Upper lobe of left lung (tissue), 6 donors: ENCODE measurements at regions not wholly inside any gene's neighbourhood (a gene's known extent, or its start where the extent isn't known, plus 50 kb on each side); places are given as distances from the start of the nearest gene placed in this dataset.

Source experiments
- ATAC-seq, 2 donors: fragments of 200-7000 bp; cut with Tn5 transposase; one replicate each; pipeline ENCODE4 v1.9.1; 2022; ENCODE audit warnings: mild to moderate bottlenecking in 2 of 2, moderate library complexity in 2 of 2; ENCODE audit not compliant: low FRiP score in 2 of 2
- DNase-seq, 2 donors: peaks; one replicate each; pipeline ENCODE4 v3.0.0-alpha.2; 2019 to 2020
- H3K27ac ChIP-seq, 4 donors: fragments of 200-600 bp; sonication (generic); one replicate each; pipeline ENCODE4 v1.5.1; 2016 to 2019
- H3K27me3 ChIP-seq, 4 donors: fragments of 200-600 bp; sonication (generic); one replicate each; pipeline ENCODE4 v1.5.1; 2017 to 2019
- H3K36me3 ChIP-seq, 4 donors: fragments of 200-600 bp; sonication (generic); one replicate each; pipeline ENCODE4 v1.5.1; 2016 to 2019
- H3K4me1 ChIP-seq, 4 donors: fragments of 200-600 bp; sonication (generic); one replicate each; pipeline ENCODE4 v1.5.1; 2018 to 2019
- H3K4me3 ChIP-seq, 4 donors: fragments of 200-600 bp; sonication (generic); one replicate each; pipeline ENCODE4 v1.5.1; 2017 to 2019; ENCODE audit warnings: mild to moderate bottlenecking in 2 of 4, moderate library complexity in 1 of 4
- H3K9me3 ChIP-seq, 4 donors: fragments of 200-600 bp; sonication (generic); one replicate each; pipeline ENCODE4 v1.5.1; 2018 to 2019
- CTCF ChIP-seq, 6 experiments: fragments of 450-650 bp in 4 of 6; fragments of 200-600 bp in 2 of 6; sonication (generic) in 2 of 6; IDR thresholded peaks; one replicate each; pipeline ENCODE4 v1.5.1; 2016 to 2019; ENCODE audit warnings: antibody characterized with exemption in 6 of 6
- EP300 ChIP-seq, 4 donors: sonication (generic); formaldehyde crosslinking; IDR thresholded peaks; one replicate each; pipeline ENCODE4 v1.5.1; 2017; ENCODE audit warnings: antibody characterized with exemption in 4 of 4, control low read depth in 2 of 4
- POLR2A ChIP-seq, 4 donors: fragments of 450-650 bp; IDR thresholded peaks; one replicate each; pipeline ENCODE4 v1.5.1; 2016 to 2017; ENCODE audit warnings: antibody characterized with exemption in 4 of 4, mild to moderate bottlenecking in 2 of 4
- POLR2AphosphoS5 ChIP-seq, 2 donors: sonication (generic); formaldehyde crosslinking; IDR thresholded peaks; one replicate each; pipeline ENCODE4 v1.5.1; 2017; ENCODE audit warnings: antibody characterized with exemption in 2 of 2
- WGBS, 2 donors: methylation state at CpG; one replicate each; pipeline ENCODE4 v1.1.5; 2017 to 2018; 5-methylcytosine and 5-hydroxymethylcytosine counted together
- donor health status: DM: no; HTN: no; CAD: no; lungs with moderate emphysema.
- donor health status: DM: no; HTN: yes; CAD: no; lungs with severe emphysema.

- Histone ChIP-seq H3K36me3 (no peaks in the 10 kb centered on the region), H3K4me3 (no peak overlapping the region), H3K27me3 (no peaks in the 10 kb centered on the region), H3K4me1 (no peaks in the 10 kb centered on the region), H3K27ac (no peak overlapping the region), H3K9me3 (no peaks in the 10 kb centered on the region)
- 65 to 78% methylated on average over 6 of the region's 6 CpGs for WGBS, 2 donors
- DNase-seq (no peak), ATAC-seq (no peak)
- no peak for TF ChIP-seq POLR2AphosphoS5 (IDR thresholded peaks at IDR 0.05)
- no peak for TF ChIP-seq POLR2A (IDR thresholded peaks at IDR 0.05)
- TF ChIP-seq CTCF (IDR thresholded peaks at IDR 0.05), result no peak
- no peak for TF ChIP-seq EP300 (IDR thresholded peaks at IDR 0.05)
These were observed 652.6 kb downstream of the BCL11A start for GRCh38 chr2:59900728-59901452.

- no peaks in the 10 kb centered on the region for H3K9me3 ChIP-seq
- H3K4me1 ChIP-seq, result no peaks in the 10 kb centered on the region
- no peak for DNase-seq
- no peak overlapping the region for H3K27ac ChIP-seq
- no peak for TF ChIP-seq CTCF (IDR thresholded peaks at IDR 0.05)
- TF ChIP-seq POLR2AphosphoS5 (IDR thresholded peaks at IDR 0.05), result no peak
- TF ChIP-seq POLR2A (IDR thresholded peaks at IDR 0.05), result no peak
- no peak for TF ChIP-seq EP300 (IDR thresholded peaks at IDR 0.05)
- no peaks in the 10 kb centered on the region for H3K27me3 ChIP-seq
- 68 to 83% methylated on average over 3 of the region's 3 CpGs for WGBS, 2 donors
- no peak for ATAC-seq
- H3K36me3 ChIP-seq, result no peaks in the 10 kb centered on the region
- no peak overlapping the region for H3K4me3 ChIP-seq
These were observed 653.8 kb downstream of the BCL11A start for GRCh38 chr2:59899692-59900091.

GRCh38 chr2:59896499-59897245 is 656.8 kb downstream of the BCL11A start:
- Histone ChIP-seq H3K9me3 (no peaks in the 10 kb centered on the region), H3K4me3 (no peak overlapping the region), H3K36me3 (no peaks in the 10 kb centered on the region), H3K27ac (no peak overlapping the region), H3K27me3 (no peaks in the 10 kb centered on the region), H3K4me1 (no peaks in the 10 kb centered on the region)
- ATAC-seq (no peak), DNase-seq (no peak)
- TF ChIP-seq POLR2A (IDR thresholded peaks at IDR 0.05) (no peak), EP300 (IDR thresholded peaks at IDR 0.05) (no peak)
- WGBS, 2 donors, result 81 to 90% methylated on average over 3 of the region's 3 CpGs

- TF ChIP-seq CTCF (IDR thresholded peaks at IDR 0.05), result no peak
These were observed 659.8 kb downstream of the BCL11A start for GRCh38 chr2:59893612-59894011.

GRCh38 chr2:59892398-59892797 is 661.1 kb downstream of the BCL11A start:
- no peaks in the 10 kb centered on the region for H3K36me3 ChIP-seq
- ATAC-seq (no peak), DNase-seq (no peak)
- no peak for TF ChIP-seq POLR2AphosphoS5 (IDR thresholded peaks at IDR 0.05)
- no peak for TF ChIP-seq POLR2A (IDR thresholded peaks at IDR 0.05)
- TF ChIP-seq EP300 (IDR thresholded peaks at IDR 0.05), result no peak
- TF ChIP-seq CTCF (IDR thresholded peaks at IDR 0.05), result no peak
- no peak overlapping the region for H3K27ac ChIP-seq
- 70 to 75% methylated on average over 5 of the region's 5 CpGs for WGBS, 2 donors
- H3K4me3 ChIP-seq, result no peak overlapping the region
- no peaks in the 10 kb centered on the region for H3K9me3 ChIP-seq
- H3K27me3 ChIP-seq, result no peaks in the 10 kb centered on the region
- H3K4me1 ChIP-seq, result no peaks in the 10 kb centered on the region

More at GRCh38 chr2:59893612-59894011, 659.8 kb downstream of the BCL11A start:
- Histone ChIP-seq H3K27me3 (no peaks in the 10 kb centered on the region), H3K27ac (no peak overlapping the region), H3K9me3 (no peaks in the 10 kb centered on the region), H3K4me3 (no peak overlapping the region), H3K4me1 (no peaks in the 10 kb centered on the region), H3K36me3 (no peaks in the 10 kb centered on the region)
- ATAC-seq, result no peak
- DNase-seq, result no peak
- 75 to 80% methylated on average over 2 of the region's 2 CpGs for WGBS, 2 donors
